HEK293 (cell line): ENCODE measurements at regions not wholly inside any gene's neighbourhood (a gene's known extent, or its start where the extent isn't known, plus 50 kb on each side); places are given as distances from the start of the nearest gene placed in this dataset.

Experiments used
- CTCF ChIA-PET: fragments of 350-600 bp; formaldehyde crosslinking; extraction: SDS; loops from one replicate; lab custom pipeline; 2021; ENCODE audit warnings: antibody characterized with exemption; lab: Yijun Ruan, JAX
- POLR2A ChIA-PET: fragments of 300-600 bp; formaldehyde crosslinking; extraction: SDS; loops from one replicate; lab custom pipeline; 2020; ENCODE audit warnings: antibody characterized with exemption, inconsistent platforms; lab: Yijun Ruan, JAX
- H3K27ac ChIP-seq: fragments of 200-500 bp; sonication (Bioruptor generic); 2 replicates; pipeline ENCODE4 v1.5.1; 2014; ENCODE audit warnings: low read depth, low read length, control low read depth, inconsistent platforms; ENCODE audit errors: extremely low read depth
- H3K36me3 ChIP-seq, 2 experiments: fragments of 200-500 bp in 1 of 2; sonication (Bioruptor generic) in 1 of 2; 1 replicate in 1 of 2; 2 replicates in 1 of 2; pipeline ENCODE4 v1.5.1; 2014 to 2017; ENCODE audit warnings: inconsistent platforms in 2 of 2, low read length in 2 of 2; ENCODE audit not compliant: control insufficient read depth in 2 of 2, insufficient read depth in 1 of 2
- H3K4me1 ChIP-seq: fragments of 200-500 bp; sonication (Bioruptor generic); 2 replicates; pipeline ENCODE4 v1.5.1; 2014; ENCODE audit warnings: mild to moderate bottlenecking, low read length, inconsistent platforms; ENCODE audit not compliant: control insufficient read depth, insufficient read depth
- H3K4me3 ChIP-seq: 2 replicates; pipeline ENCODE4 v1.5.1; 2011; ENCODE audit warnings: low read depth, mild to moderate bottlenecking, control low read depth, low read length, moderate library complexity
- H3K9me3 ChIP-seq: fragments of 200-500 bp; sonication (Bioruptor generic); 2 replicates; pipeline ENCODE4 v1.5.1; 2014; ENCODE audit warnings: low read depth, low read length, inconsistent platforms; ENCODE audit not compliant: control insufficient read depth, insufficient read depth
- HOXC10 ChIP-seq: sonication (generic); formaldehyde crosslinking; IDR thresholded peaks from 2 replicates; pipeline ENCODE4 v1.8.1; 2023; ENCODE audit warnings: mild to moderate bottlenecking, missing genetic modification reagents
- SP7 ChIP-seq: fragments of 450-650 bp; formaldehyde crosslinking; IDR thresholded peaks from 2 replicates; pipeline ENCODE4 v1.5.1; 2016; ENCODE audit warnings: missing biosample characterization, missing genetic modification characterization
- ZBTB21 ChIP-seq: fragments of 450-650 bp; formaldehyde crosslinking; IDR thresholded peaks from 2 replicates; pipeline ENCODE4 v1.5.1; 2017; ENCODE audit warnings: missing biosample characterization, missing genetic modification characterization
- ZFP41 ChIP-seq: fragments of 450-650 bp; formaldehyde crosslinking; IDR thresholded peaks from 2 replicates; pipeline ENCODE4 v1.5.1; 2016; ENCODE audit warnings: missing biosample characterization, missing genetic modification characterization, borderline replicate concordance
- ZNF146 ChIP-seq: fragments of 450-650 bp; formaldehyde crosslinking; IDR thresholded peaks from 2 replicates; pipeline ENCODE4 v1.5.1; 2016; ENCODE audit warnings: missing biosample characterization, missing genetic modification characterization
- ZNF184 ChIP-seq: fragments of 450-650 bp; IDR thresholded peaks from 2 replicates; pipeline ENCODE4 v1.5.1; 2018; ENCODE audit warnings: missing biosample characterization, mild to moderate bottlenecking, missing genetic modification characterization
- ZNF335 ChIP-seq: fragments of 450-650 bp; formaldehyde crosslinking; conservative IDR thresholded peaks from 2 replicates; pipeline ENCODE4 v1.5.1; 2016; ENCODE audit warnings: missing biosample characterization, missing genetic modification characterization
- ZNF366 ChIP-seq: fragments of 450-650 bp; formaldehyde crosslinking; conservative IDR thresholded peaks from 2 replicates; pipeline ENCODE4 v1.5.1; 2016; ENCODE audit warnings: missing biosample characterization, missing genetic modification characterization
- ZNF404 ChIP-seq: fragments of 450-650 bp; formaldehyde crosslinking; IDR thresholded peaks from 2 replicates; pipeline ENCODE4 v1.5.1; 2017; ENCODE audit warnings: missing biosample characterization, missing genetic modification characterization
- ZNF501 ChIP-seq: fragments of 450-650 bp; formaldehyde crosslinking; IDR thresholded peaks from 2 replicates; pipeline ENCODE4 v1.5.1; 2016; ENCODE audit warnings: missing biosample characterization, missing genetic modification characterization
- ZNF514 ChIP-seq: fragments of 450-650 bp; formaldehyde crosslinking; IDR thresholded peaks from 2 replicates; pipeline ENCODE4 v1.5.1; 2016; ENCODE audit warnings: missing biosample characterization, missing genetic modification characterization
- ZNF558 ChIP-seq: fragments of 450-650 bp; formaldehyde crosslinking; IDR thresholded peaks from 2 replicates; pipeline ENCODE4 v1.5.1; 2016; ENCODE audit warnings: missing biosample characterization, missing genetic modification characterization
- ZNF585B ChIP-seq: fragments of 450-650 bp; formaldehyde crosslinking; IDR thresholded peaks from 2 replicates; pipeline ENCODE4 v1.5.1; 2016; ENCODE audit warnings: missing biosample characterization, missing genetic modification characterization
- ZNF610 ChIP-seq: fragments of 450-650 bp; formaldehyde crosslinking; IDR thresholded peaks from 2 replicates; pipeline ENCODE4 v1.5.1; 2016; ENCODE audit warnings: missing biosample characterization, missing genetic modification characterization, borderline replicate concordance
- ZNF677 ChIP-seq: fragments of 450-650 bp; IDR thresholded peaks from 2 replicates; pipeline ENCODE4 v1.5.0; 2018; ENCODE audit warnings: missing biosample characterization, mild to moderate bottlenecking, missing genetic modification characterization, moderate library complexity
- ZNF76 ChIP-seq: fragments of 450-650 bp; formaldehyde crosslinking; IDR thresholded peaks from 2 replicates; pipeline ENCODE4; 2016; ENCODE audit warnings: low read depth, missing biosample characterization, missing genetic modification characterization, borderline replicate concordance
- ZNF830 ChIP-seq: fragments of 450-650 bp; IDR thresholded peaks from 2 replicates; pipeline ENCODE4 v1.5.0; 2018; ENCODE audit warnings: missing biosample characterization, missing genetic modification characterization, low read depth, mild to moderate bottlenecking, moderate library complexity
- ZNF843 ChIP-seq: fragments of 450-650 bp; formaldehyde crosslinking; IDR thresholded peaks from 2 replicates; pipeline ENCODE4 v1.5.1; 2016; ENCODE audit warnings: missing biosample characterization, missing genetic modification characterization
- ZSCAN30 ChIP-seq: fragments of 450-650 bp; IDR thresholded peaks from 2 replicates; pipeline ENCODE4 v1.5.1; 2018; ENCODE audit warnings: missing biosample characterization, mild to moderate bottlenecking, missing genetic modification characterization, moderate library complexity
- TF ChIP-seq, protein P1 (sequence below): fragments of 450-650 bp; formaldehyde crosslinking; optimal IDR thresholded peaks from 2 replicates; pipeline ENCODE3; 2016; ENCODE audit warnings: missing biosample characterization, mild to moderate bottlenecking, missing genetic modification characterization
- TF ChIP-seq, protein P2 (sequence below): fragments of 450-650 bp; formaldehyde crosslinking; IDR thresholded peaks from 2 replicates; pipeline ENCODE4 v1.5.1; 2016; ENCODE audit warnings: missing biosample characterization, missing genetic modification characterization
- TF ChIP-seq, protein P3 (sequence below): fragments of 450-650 bp; formaldehyde crosslinking; IDR thresholded peaks from 2 replicates; pipeline ENCODE4 v1.5.1; 2016; ENCODE audit warnings: missing biosample characterization, missing genetic modification characterization
- TF ChIP-seq, protein P4 (sequence below): fragments of 450-650 bp; formaldehyde crosslinking; IDR thresholded peaks from 2 replicates; pipeline ENCODE4 v1.5.1; 2016; ENCODE audit warnings: missing biosample characterization, missing genetic modification characterization
- TF ChIP-seq, protein P5 (sequence below): fragments of 450-650 bp; formaldehyde crosslinking; IDR thresholded peaks from 2 replicates; pipeline ENCODE4 v1.5.0; 2017; ENCODE audit warnings: missing biosample characterization, missing genetic modification characterization, borderline replicate concordance

DNA sequence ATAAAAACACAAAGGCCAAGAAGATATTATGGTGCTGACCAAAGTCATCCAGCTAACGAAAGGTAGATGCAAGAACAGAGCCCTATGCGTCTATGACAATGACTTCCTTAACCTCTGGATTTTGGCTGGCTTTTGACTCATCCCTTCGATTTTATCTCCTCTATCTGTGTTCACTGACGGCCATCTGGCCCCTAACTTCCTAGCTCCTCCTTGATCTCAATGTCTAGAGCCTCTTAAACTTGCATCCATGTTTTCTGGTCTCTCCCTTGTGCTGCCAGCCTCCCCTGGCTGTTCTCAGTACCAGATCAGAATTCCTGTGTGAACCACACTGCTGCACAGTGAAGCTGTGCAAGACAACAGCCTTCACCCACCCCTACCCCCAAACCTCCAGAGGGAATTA, 452.9 kb downstream of the UTRN start:
- TF ChIP-seq, protein P1, sequence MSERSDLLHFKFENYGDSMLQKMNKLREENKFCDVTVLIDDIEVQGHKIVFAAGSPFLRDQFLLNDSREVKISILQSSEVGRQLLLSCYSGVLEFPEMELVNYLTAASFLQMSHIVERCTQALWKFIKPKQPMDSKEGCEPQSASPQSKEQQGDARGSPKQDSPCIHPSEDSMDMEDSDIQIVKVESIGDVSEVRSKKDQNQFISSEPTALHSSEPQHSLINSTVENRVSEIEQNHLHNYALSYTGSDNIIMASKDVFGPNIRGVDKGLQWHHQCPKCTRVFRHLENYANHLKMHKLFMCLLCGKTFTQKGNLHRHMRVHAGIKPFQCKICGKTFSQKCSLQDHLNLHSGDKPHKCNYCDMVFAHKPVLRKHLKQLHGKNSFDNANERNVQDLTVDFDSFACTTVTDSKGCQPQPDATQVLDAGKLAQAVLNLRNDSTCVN (tag by site-specific recombination): no peak
- TF ChIP-seq ZNF184 (no peak), ZNF843 (tag by site-specific recombination) (no peak), ZNF366 (no peak), ZSCAN30 (tag by site-specific recombination) (no peak), SP7 (tag by site-specific recombination) (no peak), ZBTB21 (no peak), ZNF514 (no peak), ZNF146 (tag by site-specific recombination) (no peak)
- TF ChIP-seq, protein P2, sequence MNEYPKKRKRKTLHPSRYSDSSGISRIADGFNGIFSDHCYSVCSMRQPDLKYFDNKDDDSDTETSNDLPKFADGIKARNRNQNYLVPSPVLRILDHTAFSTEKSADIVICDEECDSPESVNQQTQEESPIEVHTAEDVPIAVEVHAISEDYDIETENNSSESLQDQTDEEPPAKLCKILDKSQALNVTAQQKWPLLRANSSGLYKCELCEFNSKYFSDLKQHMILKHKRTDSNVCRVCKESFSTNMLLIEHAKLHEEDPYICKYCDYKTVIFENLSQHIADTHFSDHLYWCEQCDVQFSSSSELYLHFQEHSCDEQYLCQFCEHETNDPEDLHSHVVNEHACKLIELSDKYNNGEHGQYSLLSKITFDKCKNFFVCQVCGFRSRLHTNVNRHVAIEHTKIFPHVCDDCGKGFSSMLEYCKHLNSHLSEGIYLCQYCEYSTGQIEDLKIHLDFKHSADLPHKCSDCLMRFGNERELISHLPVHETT (tag by site-specific recombination): no peak
- ChIA-PET POLR2A (no interaction called here), CTCF (no interaction called here)
- H3K9me3 ChIP-seq: no peaks in the 10 kb centered on the region
- H3K27ac ChIP-seq: no peak overlapping the region
- H3K4me3 ChIP-seq: no peak overlapping the region
- H3K4me1 ChIP-seq: no peaks in the 10 kb centered on the region
- H3K36me3 ChIP-seq: peaks cover 0 to 4% of the 10 kb centered on the region in 2 experiments; a peak in 2 of 3 replicates

DNA sequence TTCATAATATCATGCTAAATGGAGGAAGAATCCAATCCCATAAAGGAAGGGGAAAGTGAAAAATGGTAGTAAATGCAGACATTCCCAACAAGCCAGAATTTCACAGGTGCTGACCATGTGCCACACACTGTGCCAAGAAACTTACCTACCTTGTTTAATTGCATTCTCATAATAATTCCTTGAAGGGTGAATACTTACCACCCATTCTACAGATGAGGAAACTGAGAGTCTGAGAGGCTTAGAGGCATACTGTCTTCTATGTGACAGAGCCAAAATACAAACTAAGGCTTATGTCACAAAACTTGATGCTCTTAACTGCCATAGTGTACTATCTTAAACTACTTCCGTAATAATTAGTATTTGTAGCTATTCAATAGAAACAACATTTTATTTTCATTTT, 454.7 kb downstream of the UTRN start:
- ChIA-PET CTCF (no interaction called here), POLR2A (no interaction called here)
- peaks cover 0 to 3% of the 10 kb centered on the region in 2 experiments; a peak in 1 of 3 replicates for H3K36me3 ChIP-seq

More for the DNA sequence above, 454.7 kb downstream of the UTRN start:
- TF ChIP-seq, protein P3, sequence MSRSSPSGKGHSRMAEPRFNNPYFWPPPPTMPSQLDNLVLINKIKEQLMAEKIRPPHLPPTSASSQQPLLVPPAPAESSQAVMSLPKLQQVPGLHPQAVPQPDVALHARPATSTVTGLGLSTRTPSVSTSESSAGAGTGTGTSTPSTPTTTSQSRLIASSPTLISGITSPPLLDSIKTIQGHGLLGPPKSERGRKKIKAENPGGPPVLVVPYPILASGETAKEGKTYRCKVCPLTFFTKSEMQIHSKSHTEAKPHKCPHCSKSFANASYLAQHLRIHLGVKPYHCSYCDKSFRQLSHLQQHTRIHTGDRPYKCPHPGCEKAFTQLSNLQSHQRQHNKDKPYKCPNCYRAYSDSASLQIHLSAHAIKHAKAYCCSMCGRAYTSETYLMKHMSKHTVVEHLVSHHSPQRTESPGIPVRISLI (tag by site-specific recombination): no peak
- TF ChIP-seq ZNF585B (tag by site-specific recombination) (no peak), ZNF558 (tag by site-specific recombination) (no peak), ZNF404 (tag by site-specific recombination) (no peak), HOXC10 (CRISPR knock-in tag) (no peak), ZNF677 (tag by site-specific recombination) (no peak), ZNF501 (tag by site-specific recombination) (no peak), SP7 (tag by site-specific recombination) (no peak), ZNF843 (tag by site-specific recombination) (no peak), ZNF76 (tag by site-specific recombination) (no peak), ZNF610 (tag by site-specific recombination) (no peak), ZNF335 (tag by site-specific recombination) (no peak), ZFP41 (no peak), ZNF830 (tag by site-specific recombination) (no peak)
- TF ChIP-seq, protein P4, sequence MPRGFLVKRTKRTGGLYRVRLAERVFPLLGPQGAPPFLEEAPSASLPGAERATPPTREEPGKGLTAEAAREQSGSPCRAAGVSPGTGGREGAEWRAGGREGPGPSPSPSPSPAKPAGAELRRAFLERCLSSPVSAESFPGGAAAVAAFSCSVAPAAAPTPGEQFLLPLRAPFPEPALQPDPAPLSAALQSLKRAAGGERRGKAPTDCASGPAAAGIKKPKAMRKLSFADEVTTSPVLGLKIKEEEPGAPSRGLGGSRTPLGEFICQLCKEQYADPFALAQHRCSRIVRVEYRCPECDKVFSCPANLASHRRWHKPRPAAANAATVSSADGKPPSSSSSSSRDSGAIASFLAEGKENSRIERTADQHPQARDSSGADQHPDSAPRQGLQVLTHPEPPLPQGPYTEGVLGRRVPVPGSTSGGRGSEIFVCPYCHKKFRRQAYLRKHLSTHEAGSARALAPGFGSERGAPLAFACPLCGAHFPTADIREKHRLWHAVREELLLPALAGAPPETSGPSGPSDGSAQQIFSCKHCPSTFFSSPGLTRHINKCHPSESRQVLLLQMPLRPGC (tag by site-specific recombination): no peak
- TF ChIP-seq, protein P5, sequence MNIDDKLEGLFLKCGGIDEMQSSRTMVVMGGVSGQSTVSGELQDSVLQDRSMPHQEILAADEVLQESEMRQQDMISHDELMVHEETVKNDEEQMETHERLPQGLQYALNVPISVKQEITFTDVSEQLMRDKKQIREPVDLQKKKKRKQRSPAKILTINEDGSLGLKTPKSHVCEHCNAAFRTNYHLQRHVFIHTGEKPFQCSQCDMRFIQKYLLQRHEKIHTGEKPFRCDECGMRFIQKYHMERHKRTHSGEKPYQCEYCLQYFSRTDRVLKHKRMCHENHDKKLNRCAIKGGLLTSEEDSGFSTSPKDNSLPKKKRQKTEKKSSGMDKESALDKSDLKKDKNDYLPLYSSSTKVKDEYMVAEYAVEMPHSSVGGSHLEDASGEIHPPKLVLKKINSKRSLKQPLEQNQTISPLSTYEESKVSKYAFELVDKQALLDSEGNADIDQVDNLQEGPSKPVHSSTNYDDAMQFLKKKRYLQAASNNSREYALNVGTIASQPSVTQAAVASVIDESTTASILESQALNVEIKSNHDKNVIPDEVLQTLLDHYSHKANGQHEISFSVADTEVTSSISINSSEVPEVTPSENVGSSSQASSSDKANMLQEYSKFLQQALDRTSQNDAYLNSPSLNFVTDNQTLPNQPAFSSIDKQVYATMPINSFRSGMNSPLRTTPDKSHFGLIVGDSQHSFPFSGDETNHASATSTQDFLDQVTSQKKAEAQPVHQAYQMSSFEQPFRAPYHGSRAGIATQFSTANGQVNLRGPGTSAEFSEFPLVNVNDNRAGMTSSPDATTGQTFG (tag by site-specific recombination): no peak
- no peaks in the 10 kb centered on the region for H3K9me3 ChIP-seq
- no peak overlapping the region for H3K4me3 ChIP-seq
- no peak overlapping the region for H3K27ac ChIP-seq
- peaks cover 5% of the 10 kb centered on the region for H3K4me1 ChIP-seq
